Fibroblast of skin of scalp (primary cell): ENCODE measurements at regions not wholly inside any gene's neighbourhood (a gene's known extent, or its start where the extent isn't known, plus 50 kb on each side); places are given as distances from the start of the nearest gene placed in this dataset.

ENCODE experiments used
- DNase-seq: peaks from one replicate; pipeline ENCODE4 v3.0.0-alpha.2; 2013

- peak; percentile 12 for DNase-seq
Observed at GRCh38 chr13:27370305-27370872, 54.0 kb upstream of the GTF3A start.

- no peak for DNase-seq
Observed at GRCh38 chr13:27371932-27372331, 52.5 kb upstream of the GTF3A start.

- no peak for DNase-seq
Observed at GRCh38 chr13:27372896-27373295, 51.5 kb upstream of the GTF3A start.

GRCh38 chr13:27374126-27374613, 50.2 kb upstream of the GTF3A start:
- no peak for DNase-seq
